Esophagus muscularis mucosa (tissue), 4 donors: ENCODE measurements at regions not wholly inside any gene's neighbourhood (a gene's known extent, or its start where the extent isn't known, plus 50 kb on each side); places are given as distances from the start of the nearest gene placed in this dataset.

ENCODE experiments used
- DNase-seq: peaks from one replicate; pipeline ENCODE4 v3.0.0-alpha.2; 2017; ENCODE audit errors: extremely low spot score
- H3K27ac ChIP-seq, 4 donors: fragments of 200-600 bp; sonication (generic); replicated peaks in 1 of 4; 1 replicate in 3 of 4; 2 replicates in 1 of 4; pipeline ENCODE4 v1.5.1; 2016 to 2019; ENCODE audit warnings: mild to moderate bottlenecking in 1 of 4
- H3K27me3 ChIP-seq, 4 donors: fragments of 200-600 bp; sonication (generic); one replicate each; pipeline versions ENCODE4 v1.5.1 to v1.6.0; 2016 to 2019
- H3K36me3 ChIP-seq, 4 donors: fragments of 200-600 bp; sonication (generic); one replicate each; pipeline ENCODE4 v1.5.1; 2016 to 2019
- H3K4me1 ChIP-seq, 4 donors: fragments of 200-600 bp; sonication (generic); one replicate each; pipeline ENCODE4 v1.5.1; 2016 to 2019
- H3K4me3 ChIP-seq, 4 donors: fragments of 200-600 bp; sonication (generic); 1 replicate in 2 of 4; 2 replicates in 2 of 4; pipeline ENCODE4 v1.5.1; 2016 to 2019; ENCODE audit warnings: mild to moderate bottlenecking in 4 of 4, moderate library complexity in 1 of 4
- H3K9me3 ChIP-seq, 4 donors: fragments of 200-600 bp; sonication (generic); 1 replicate in 3 of 4; 2 replicates in 1 of 4; pipeline ENCODE4 v1.5.1; 2016 to 2019
- EP300 ChIP-seq: sonication (generic); formaldehyde crosslinking; IDR thresholded peaks from one replicate; pipeline ENCODE4 v1.6.1; 2017; ENCODE audit warnings: antibody characterized with exemption
- POLR2A ChIP-seq: fragments of 450-650 bp; IDR thresholded peaks from one replicate; pipeline ENCODE4 v1.6.1; 2017; ENCODE audit warnings: antibody characterized with exemption, moderate library complexity, mild to moderate bottlenecking, low read depth
- POLR2AphosphoS5 ChIP-seq, 2 donors: sonication (generic); formaldehyde crosslinking; IDR thresholded peaks; one replicate each; pipeline ENCODE4 v1.6.1; 2017; ENCODE audit warnings: antibody characterized with exemption in 2 of 2
- WGBS: methylation state at CpG from one replicate; pipeline ENCODE4 v1.1.5; 2018; 5-methylcytosine and 5-hydroxymethylcytosine counted together
- intact Hi-C: fragments of 100-400 bp; cut with DNase I; formaldehyde crosslinking; loops from one replicate; pipeline ENCODE4 v1.15.1; 2023
- TF ChIP-seq, protein P1 (sequence below), 3 experiments: fragments of 200-600 bp in 2 of 3; fragments of 450-650 bp in 1 of 3; sonication (generic) in 2 of 3; IDR thresholded peaks; one replicate each; pipeline ENCODE4 v1.5.1; 2017 to 2019; ENCODE audit warnings: antibody characterized with exemption in 3 of 3, mild to moderate bottlenecking in 2 of 3, moderate library complexity in 1 of 3

DNA sequence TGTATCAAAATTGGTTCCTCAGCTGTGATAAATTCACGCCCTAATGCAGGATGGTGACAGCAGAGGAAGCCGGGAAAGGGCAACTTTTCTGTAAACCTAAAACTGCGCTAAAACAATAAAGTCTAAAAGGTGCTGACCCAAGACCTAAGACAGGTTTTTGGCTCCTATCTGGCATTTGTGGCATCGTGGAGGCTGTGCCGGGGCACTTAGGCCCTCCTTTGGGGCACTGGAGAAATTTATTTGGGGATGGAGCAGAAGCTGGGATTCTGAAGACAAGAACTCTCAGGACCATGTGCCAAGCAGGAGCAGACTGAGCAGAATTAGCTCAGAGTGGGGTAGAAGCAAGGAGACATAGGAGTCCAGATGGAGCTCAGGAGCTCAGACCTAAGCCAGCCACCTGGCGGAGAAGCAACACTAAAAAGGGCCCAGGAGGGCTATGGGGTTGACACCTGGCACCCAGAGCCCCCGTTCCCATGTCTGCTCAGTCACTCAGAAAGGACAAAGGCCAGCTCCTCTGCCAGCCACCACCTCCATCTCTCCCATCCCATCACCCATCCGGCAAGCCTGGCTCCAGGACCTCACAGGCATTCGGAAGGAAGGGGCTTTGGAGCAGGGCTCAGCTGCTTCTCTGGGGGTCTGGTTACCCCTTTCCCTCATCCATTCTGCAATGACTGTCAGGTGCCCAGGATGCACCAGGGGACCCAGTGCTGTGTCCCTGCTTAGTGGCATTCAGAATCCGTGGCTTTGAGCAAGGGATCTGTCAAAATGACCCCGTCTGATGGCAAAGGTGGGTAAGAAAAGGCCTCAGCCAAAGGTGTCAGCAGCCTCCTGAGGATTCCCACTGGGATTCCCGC is 347.7 kb downstream of the NPHP4 start:
- Histone ChIP-seq H3K36me3 (no peaks in the 10 kb centered on the region), H3K4me3 (no peak overlapping the region), H3K27ac (no peak overlapping the region), H3K27me3 (peaks cover 0 to 70% (median 0%) of the 10 kb centered on the region in 4 donors), H3K9me3 (no peaks in the 10 kb centered on the region), H3K4me1 (no peaks in the 10 kb centered on the region)
- WGBS, result 87% methylated on average over 10 of the region's 12 CpGs
- no peak for DNase-seq
- TF ChIP-seq POLR2AphosphoS5 (IDR thresholded peaks at IDR 0.05), result no peak
- no peak for TF ChIP-seq EP300
- intact Hi-C loops, result no loop called here

DNA sequence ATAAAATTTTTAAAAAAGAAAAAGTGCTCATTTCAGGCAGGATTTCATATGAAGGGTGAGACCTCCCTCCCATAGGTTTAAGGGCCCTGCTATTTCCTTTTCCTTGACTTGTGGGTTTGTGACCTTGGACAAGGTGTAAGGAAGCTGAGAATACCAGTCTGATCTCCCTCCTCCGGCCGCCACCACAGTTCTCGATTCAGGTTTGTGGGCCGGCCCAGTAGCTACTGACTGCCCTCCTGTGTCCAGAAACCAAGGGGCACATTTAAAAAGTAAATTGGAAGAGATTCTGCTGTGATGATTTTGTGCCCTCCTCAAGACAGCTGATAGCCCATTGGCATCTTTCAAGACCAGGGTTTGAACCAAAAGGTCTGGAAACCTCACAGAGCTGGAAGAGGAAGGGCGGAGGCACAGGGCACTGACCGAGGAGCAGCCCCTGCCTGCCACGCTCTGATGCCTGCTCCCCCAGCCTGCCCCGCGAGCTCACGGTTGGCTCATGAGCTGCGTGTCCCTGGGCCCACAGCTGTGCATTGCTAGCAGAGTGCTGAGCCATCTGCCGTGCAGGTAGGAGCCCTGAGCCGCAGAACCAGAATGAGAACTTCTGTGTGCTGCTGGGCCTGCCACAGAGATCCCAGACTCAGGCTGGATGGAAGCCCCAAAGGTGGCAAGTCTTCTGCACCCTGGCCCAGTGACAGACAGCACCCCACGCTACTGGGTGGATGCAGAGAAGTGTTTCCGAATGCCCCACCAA is 348.7 kb downstream of the NPHP4 start:
- H3K9me3 ChIP-seq, result no peaks in the 10 kb centered on the region
- H3K27ac ChIP-seq, result no peak overlapping the region
- no peaks in the 10 kb centered on the region for H3K36me3 ChIP-seq
- TF ChIP-seq, protein P1, sequence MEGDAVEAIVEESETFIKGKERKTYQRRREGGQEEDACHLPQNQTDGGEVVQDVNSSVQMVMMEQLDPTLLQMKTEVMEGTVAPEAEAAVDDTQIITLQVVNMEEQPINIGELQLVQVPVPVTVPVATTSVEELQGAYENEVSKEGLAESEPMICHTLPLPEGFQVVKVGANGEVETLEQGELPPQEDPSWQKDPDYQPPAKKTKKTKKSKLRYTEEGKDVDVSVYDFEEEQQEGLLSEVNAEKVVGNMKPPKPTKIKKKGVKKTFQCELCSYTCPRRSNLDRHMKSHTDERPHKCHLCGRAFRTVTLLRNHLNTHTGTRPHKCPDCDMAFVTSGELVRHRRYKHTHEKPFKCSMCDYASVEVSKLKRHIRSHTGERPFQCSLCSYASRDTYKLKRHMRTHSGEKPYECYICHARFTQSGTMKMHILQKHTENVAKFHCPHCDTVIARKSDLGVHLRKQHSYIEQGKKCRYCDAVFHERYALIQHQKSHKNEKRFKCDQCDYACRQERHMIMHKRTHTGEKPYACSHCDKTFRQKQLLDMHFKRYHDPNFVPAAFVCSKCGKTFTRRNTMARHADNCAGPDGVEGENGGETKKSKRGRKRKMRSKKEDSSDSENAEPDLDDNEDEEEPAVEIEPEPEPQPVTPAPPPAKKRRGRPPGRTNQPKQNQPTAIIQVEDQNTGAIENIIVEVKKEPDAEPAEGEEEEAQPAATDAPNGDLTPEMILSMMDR (IDR thresholded peaks at IDR 0.05), result no peak
- no peak for TF ChIP-seq EP300
- no peak for TF ChIP-seq POLR2AphosphoS5 (IDR thresholded peaks at IDR 0.05)
- no peak for TF ChIP-seq POLR2A
- 93% methylated on average over 7 of the region's 15 CpGs for WGBS
- H3K4me1 ChIP-seq, result no peaks in the 10 kb centered on the region
- DNase-seq, result no peak
- intact Hi-C loops, result no loop called here
- peaks cover 0 to 70% (median 0%) of the 10 kb centered on the region in 4 donors for H3K27me3 ChIP-seq
- H3K4me3 ChIP-seq, result no peak overlapping the region

- H3K27ac ChIP-seq, result no peak overlapping the region
- no peaks in the 10 kb centered on the region for H3K9me3 ChIP-seq
- 65% methylated on average over 6 of the region's 6 CpGs for WGBS
- no peaks in the 10 kb centered on the region for H3K36me3 ChIP-seq
- DNase-seq, result no peak
- H3K4me1 ChIP-seq, result no peaks in the 10 kb centered on the region
- intact Hi-C loops, result no loop called here
- TF ChIP-seq EP300 (no peak), POLR2A (no peak), POLR2AphosphoS5 (IDR thresholded peaks at IDR 0.05) (no peak)
- TF ChIP-seq, protein P1 (IDR thresholded peaks at IDR 0.05), result no peak
- peaks cover 0 to 72% (median 0%) of the 10 kb centered on the region in 4 donors for H3K27me3 ChIP-seq
- H3K4me3 ChIP-seq, result no peak overlapping the region
Measured at GRCh38 chr1:5640845-5641244, 351.4 kb downstream of the NPHP4 start.

GRCh38 chr1:5639106-5639722 is 353.0 kb downstream of the NPHP4 start:
- no peak for DNase-seq
- Histone ChIP-seq H3K9me3 (no peaks in the 10 kb centered on the region), H3K27me3 (peaks cover 0 to 60% (median 0%) of the 10 kb centered on the region in 4 donors), H3K4me3 (no peak overlapping the region), H3K4me1 (no peaks in the 10 kb centered on the region), H3K36me3 (no peaks in the 10 kb centered on the region), H3K27ac (no peak overlapping the region)
- WGBS, result 80% methylated on average over 3 of the region's 5 CpGs
- intact Hi-C loops, result no loop called here
- TF ChIP-seq POLR2A, result no peak
- TF ChIP-seq, protein P1 (IDR thresholded peaks at IDR 0.05), result no peak
- no peak for TF ChIP-seq POLR2AphosphoS5 (IDR thresholded peaks at IDR 0.05)
- TF ChIP-seq EP300, result no peak

DNA sequence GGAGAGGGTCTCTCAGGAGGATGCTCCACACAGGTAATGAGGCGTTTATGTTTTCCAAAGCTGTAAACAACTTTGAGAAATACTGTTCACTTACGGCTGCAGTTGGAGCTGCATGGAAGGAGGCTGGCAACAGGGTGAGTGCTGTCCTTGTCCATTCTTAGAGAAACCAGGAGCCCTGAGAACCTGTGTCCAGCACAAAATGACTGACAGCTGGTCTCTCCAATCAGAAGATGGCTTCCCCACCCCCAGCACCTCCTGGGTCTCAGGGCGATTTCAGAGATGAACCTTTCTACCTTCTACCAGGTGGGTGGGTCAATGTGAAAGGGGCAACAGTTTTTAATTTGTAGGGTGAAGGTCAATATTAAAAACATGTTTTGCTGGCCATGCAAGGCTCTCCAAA is 353.6 kb downstream of the NPHP4 start:
- intact Hi-C loops, result no loop called here
- Histone ChIP-seq H3K36me3 (no peaks in the 10 kb centered on the region), H3K27ac (no peak overlapping the region), H3K9me3 (no peaks in the 10 kb centered on the region), H3K27me3 (peaks cover 0 to 53% (median 0%) of the 10 kb centered on the region in 4 donors), H3K4me1 (no peaks in the 10 kb centered on the region), H3K4me3 (no peak overlapping the region)
- 83% methylated on average over 3 of the region's 3 CpGs for WGBS
- TF ChIP-seq EP300 (no peak), POLR2AphosphoS5 (IDR thresholded peaks at IDR 0.05) (no peak), POLR2A (no peak)
- TF ChIP-seq, protein P1 (IDR thresholded peaks at IDR 0.05), result no peak
- DNase-seq, result no peak
